CD4-positive, alpha-beta T cell (primary cell): ENCODE measurements at regions not wholly inside any gene's neighbourhood (a gene's known extent, or its start where the extent isn't known, plus 50 kb on each side); places are given as distances from the start of the nearest gene placed in this dataset.
"Not testable (repeated sequence)": the region's sequence is repeated elsewhere in the genome, so short reads cannot be mapped to it uniquely, and the experiment has no call there.

Experiments used
- ATAC-seq: fragments of 200-7000 bp; cut with Tn5 transposase; one replicate; pipeline ENCODE4 v1.10.0; 2022; ENCODE audit warnings: mild to moderate bottlenecking; ENCODE audit not compliant: poor library complexity
- CTCF ChIA-PET: fragments of 350-600 bp; sonication (Branson Sonifier 250); formaldehyde crosslinking; loops from one replicate; lab custom pipeline; 2021; ENCODE audit warnings: antibody characterized with exemption, inconsistent platforms; lab: Charles Lee
- POLR2A ChIA-PET: fragments of 350-600 bp; sonication (Branson Sonifier 250); formaldehyde crosslinking; loops from one replicate; lab custom pipeline; 2021; ENCODE audit warnings: antibody characterized with exemption, inconsistent platforms; lab: Charles Lee
- DNase-seq, 14 experiments: peaks; one replicate each; pipeline ENCODE4 v3.0.0-alpha.2; 2013 to 2020; ENCODE audit warnings: mixed read lengths in 2 of 14
- H3K27ac ChIP-seq, 2 donors: one replicate each; pipeline versions ENCODE4 v1.5.1 to v1.7.0; 2013; ENCODE audit warnings: low read length in 2 of 2, low read depth in 1 of 2, mild to moderate bottlenecking in 1 of 2
- H3K27me3 ChIP-seq, 2 experiments: 1 replicate in 1 of 2; 2 replicates in 1 of 2; pipeline versions ENCODE4 v1.6.1 to v1.7.0; 2013; ENCODE audit warnings: low read length in 2 of 2, control low read depth in 1 of 2, mild to moderate bottlenecking in 1 of 2, moderate library complexity in 1 of 2; ENCODE audit not compliant: insufficient read depth in 2 of 2, control insufficient read depth in 1 of 2
- H3K36me3 ChIP-seq: one replicate; pipeline ENCODE4 v1.6.1; 2013; ENCODE audit warnings: low read length, control low read depth; ENCODE audit not compliant: insufficient read depth
- H3K4me1 ChIP-seq: one replicate; pipeline ENCODE4 v1.6.1; 2013; ENCODE audit warnings: low read length, control low read depth; ENCODE audit not compliant: insufficient read depth
- H3K4me3 ChIP-seq: one replicate; pipeline ENCODE4 v1.5.1; 2013; ENCODE audit warnings: mild to moderate bottlenecking, low read length, moderate library complexity
- H3K9me3 ChIP-seq, 2 experiments: 1 replicate in 1 of 2; 2 replicates in 1 of 2; pipeline versions ENCODE4 v1.6.1 to v1.7.0; 2013; ENCODE audit warnings: low read length in 2 of 2, mild to moderate bottlenecking in 2 of 2, control low read depth in 1 of 2, moderate library complexity in 1 of 2; ENCODE audit not compliant: control insufficient read depth in 1 of 2, insufficient read depth in 1 of 2
- H3K27ac Mint-ChIP-seq: one replicate; pipeline ENCODE4 v1.8.0; 2020; ENCODE audit warnings: mixed read lengths
- H3K27me3 Mint-ChIP-seq: one replicate; pipeline ENCODE4 v1.8.0; 2021; ENCODE audit warnings: mixed read lengths
- H3K36me3 Mint-ChIP-seq: one replicate; pipeline ENCODE4 v1.8.0; 2021; ENCODE audit warnings: low read depth, mixed read lengths
- H3K4me1 Mint-ChIP-seq: one replicate; pipeline ENCODE4 v1.8.0; 2021; ENCODE audit warnings: low read depth, mixed read lengths
- H3K4me3 Mint-ChIP-seq: one replicate; pipeline ENCODE4 v1.8.0; 2020; ENCODE audit warnings: mild to moderate bottlenecking, mixed read lengths
- H3K9me3 Mint-ChIP-seq: one replicate; pipeline ENCODE4 v1.8.0; 2020; ENCODE audit warnings: mixed read lengths
- intact Hi-C, 2 experiments: fragments of 100-400 bp; cut with DNase I in 1 of 2; cut with micrococcal nuclease in 1 of 2; formaldehyde crosslinking; loops; one replicate each; pipeline versions ENCODE4 v1.15.1 to v1.9.0; 2023 to 2025; cut with DNase I, micrococcal nuclease
- TF ChIP-seq, protein P1 (sequence below): fragments of 200-600 bp; IDR thresholded peaks from one replicate; pipeline ENCODE4 v1.8.0; 2022; ENCODE audit warnings: antibody characterized with exemption, mild to moderate bottlenecking

GRCh38 chr6:170143401-170144150, 147.3 kb downstream of the DLL1 start:
- ChIA-PET POLR2A (interaction anchor here (1.4 kb wide), 1 partner anchor 54 kb away, joined by 3 read pairs; no protein-coding TSS in a partner anchor), CTCF (no interaction called here)
- peaks cover 8% of the 10 kb centered on the region for H3K27me3 Mint-ChIP-seq
- no peak overlapping the region for H3K4me3 ChIP-seq
- no peak overlapping the region for H3K4me3 Mint-ChIP-seq
- H3K27ac ChIP-seq, result no peak overlapping the region
- peaks cover 41% of the 10 kb centered on the region for H3K4me1 ChIP-seq
- H3K27me3 ChIP-seq, result no peaks in the 10 kb centered on the region
- H3K36me3 Mint-ChIP-seq, result no peaks in the 10 kb centered on the region
- H3K36me3 ChIP-seq, result no peaks in the 10 kb centered on the region
- peaks cover 0 to 15% of the 10 kb centered on the region in 2 experiments for H3K9me3 ChIP-seq
- TF ChIP-seq, protein P1, sequence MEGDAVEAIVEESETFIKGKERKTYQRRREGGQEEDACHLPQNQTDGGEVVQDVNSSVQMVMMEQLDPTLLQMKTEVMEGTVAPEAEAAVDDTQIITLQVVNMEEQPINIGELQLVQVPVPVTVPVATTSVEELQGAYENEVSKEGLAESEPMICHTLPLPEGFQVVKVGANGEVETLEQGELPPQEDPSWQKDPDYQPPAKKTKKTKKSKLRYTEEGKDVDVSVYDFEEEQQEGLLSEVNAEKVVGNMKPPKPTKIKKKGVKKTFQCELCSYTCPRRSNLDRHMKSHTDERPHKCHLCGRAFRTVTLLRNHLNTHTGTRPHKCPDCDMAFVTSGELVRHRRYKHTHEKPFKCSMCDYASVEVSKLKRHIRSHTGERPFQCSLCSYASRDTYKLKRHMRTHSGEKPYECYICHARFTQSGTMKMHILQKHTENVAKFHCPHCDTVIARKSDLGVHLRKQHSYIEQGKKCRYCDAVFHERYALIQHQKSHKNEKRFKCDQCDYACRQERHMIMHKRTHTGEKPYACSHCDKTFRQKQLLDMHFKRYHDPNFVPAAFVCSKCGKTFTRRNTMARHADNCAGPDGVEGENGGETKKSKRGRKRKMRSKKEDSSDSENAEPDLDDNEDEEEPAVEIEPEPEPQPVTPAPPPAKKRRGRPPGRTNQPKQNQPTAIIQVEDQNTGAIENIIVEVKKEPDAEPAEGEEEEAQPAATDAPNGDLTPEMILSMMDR, result no peak
- DNase-seq, result no peak
- H3K27ac Mint-ChIP-seq, result no peak overlapping the region
- intact Hi-C loops, result no loop called here
- peaks cover 35% of the 10 kb centered on the region for H3K4me1 Mint-ChIP-seq
- ATAC-seq, result no peak
- peaks cover 3% of the 10 kb centered on the region for H3K9me3 Mint-ChIP-seq

DNA sequence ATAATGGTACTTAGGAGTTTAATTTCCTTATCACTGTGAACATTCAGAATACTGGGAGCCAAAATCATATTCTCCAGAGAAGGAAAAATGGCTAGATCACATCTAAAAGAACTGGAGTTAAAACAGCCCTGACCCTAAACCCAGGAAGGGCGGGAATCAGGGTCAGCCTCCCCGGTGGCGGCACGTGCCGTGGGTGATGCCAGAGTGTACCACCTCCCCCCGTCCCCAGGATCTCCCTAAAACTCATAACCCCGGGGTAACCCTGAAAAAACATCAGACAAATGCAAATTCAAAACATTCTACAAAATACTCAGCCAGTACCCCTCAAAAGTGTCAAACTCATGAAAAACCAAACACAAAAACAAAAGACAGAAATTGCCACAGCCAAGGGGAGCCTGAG, 148.3 kb downstream of the DLL1 start:
- H3K4me3 Mint-ChIP-seq, result no peak overlapping the region
- Histone ChIP-seq H3K27ac (no peak overlapping the region), H3K27me3 (no peaks in the 10 kb centered on the region), H3K4me1 (peaks cover 30% of the 10 kb centered on the region), H3K36me3 (no peaks in the 10 kb centered on the region), H3K9me3 (peaks cover 0 to 25% of the 10 kb centered on the region in 2 experiments), H3K4me3 (no peak overlapping the region)
- peaks cover 25% of the 10 kb centered on the region for H3K4me1 Mint-ChIP-seq
- peaks cover 3% of the 10 kb centered on the region for H3K9me3 Mint-ChIP-seq
- intact Hi-C loops, result no loop called here
- ChIA-PET CTCF (no interaction called here), POLR2A (no interaction called here)
- no peak for ATAC-seq
- no peaks in the 10 kb centered on the region for H3K36me3 Mint-ChIP-seq
- H3K27ac Mint-ChIP-seq, result no peak overlapping the region
- peaks cover 8% of the 10 kb centered on the region for H3K27me3 Mint-ChIP-seq
- TF ChIP-seq, protein P1, result no peak
- DNase-seq, result no peak

DNA sequence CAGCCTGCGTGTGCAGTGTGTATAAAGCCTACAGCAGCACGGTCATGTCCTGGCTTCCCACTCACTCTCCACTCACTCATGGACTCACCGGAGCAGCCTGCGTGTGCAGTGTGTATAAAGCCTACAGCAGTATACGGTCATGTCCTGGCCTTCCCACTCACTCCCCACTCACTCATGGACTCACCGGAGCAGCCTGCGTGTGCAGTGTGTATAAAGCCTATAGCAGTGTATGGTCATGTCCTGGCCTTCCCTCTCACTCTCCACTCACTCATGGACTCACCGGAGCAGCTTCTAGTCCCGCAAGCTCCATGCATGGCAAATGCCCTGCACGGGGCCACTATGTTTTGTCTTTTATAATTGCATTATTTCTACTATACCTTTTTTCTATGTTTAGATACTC, 149.8 kb downstream of the DLL1 start:
- H3K27ac Mint-ChIP-seq, H3K4me3 Mint-ChIP-seq, H3K4me3 ChIP-seq, ATAC-seq, DNase-seq, H3K27ac ChIP-seq, H3K9me3 Mint-ChIP-seq, CTCF ChIA-PET, H3K27me3 ChIP-seq, H3K36me3 ChIP-seq, H3K27me3 Mint-ChIP-seq, intact Hi-C loops, H3K36me3 Mint-ChIP-seq: not testable (repeated sequence)
- H3K4me1 ChIP-seq, result peaks cover 15% of the 10 kb centered on the region
- POLR2A ChIA-PET, result interaction anchor here (1.5 kb wide), 1 partner anchor 52 kb away, joined by 3 read pairs; no protein-coding TSS in a partner anchor
- peaks cover 12% of the 10 kb centered on the region for H3K4me1 Mint-ChIP-seq
- H3K9me3 ChIP-seq, result peaks cover 0 to 40% of the 10 kb centered on the region in 2 experiments
